T-helper 2 cell treated with Interferon-gamma antibody and Interleukin-4, amounts not matched to agents 100 ng/mL and 5 ng/mL, for 36 hours (primary cell): ENCODE measurements at regions not wholly inside any gene's neighbourhood (a gene's known extent, or its start where the extent isn't known, plus 50 kb on each side); places are given as distances from the start of the nearest gene placed in this dataset.
"Not testable (repeated sequence)": the region's sequence is repeated elsewhere in the genome, so short reads cannot be mapped to it uniquely, and the experiment has no call there.

Experiments
- intact Hi-C: fragments of 100-400 bp; cut with micrococcal nuclease; formaldehyde crosslinking; loops from one replicate; pipeline ENCODE4 v1.15.1; 2023

DNA sequence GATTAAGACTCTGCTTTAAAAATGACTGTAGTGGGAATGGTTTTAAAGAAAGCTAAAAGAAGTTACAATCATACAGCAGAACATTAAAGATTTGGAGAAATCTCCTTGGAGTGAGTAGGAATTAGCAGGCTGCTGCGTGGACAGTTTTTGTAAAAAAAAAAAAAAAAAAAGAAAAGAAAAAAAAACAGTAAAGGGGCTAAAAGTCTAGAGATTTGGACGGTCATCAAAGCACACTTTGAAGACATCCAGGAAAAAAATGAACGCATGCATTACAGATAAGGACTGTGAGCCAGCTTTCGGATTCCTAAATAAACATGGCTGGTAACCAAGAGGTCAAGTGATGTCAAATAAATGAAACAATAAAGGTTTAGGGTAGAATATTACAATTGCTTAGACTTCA lies 1700.6 kb downstream of the PCDH9 start:
- intact Hi-C loops, result no loop called here

DNA sequence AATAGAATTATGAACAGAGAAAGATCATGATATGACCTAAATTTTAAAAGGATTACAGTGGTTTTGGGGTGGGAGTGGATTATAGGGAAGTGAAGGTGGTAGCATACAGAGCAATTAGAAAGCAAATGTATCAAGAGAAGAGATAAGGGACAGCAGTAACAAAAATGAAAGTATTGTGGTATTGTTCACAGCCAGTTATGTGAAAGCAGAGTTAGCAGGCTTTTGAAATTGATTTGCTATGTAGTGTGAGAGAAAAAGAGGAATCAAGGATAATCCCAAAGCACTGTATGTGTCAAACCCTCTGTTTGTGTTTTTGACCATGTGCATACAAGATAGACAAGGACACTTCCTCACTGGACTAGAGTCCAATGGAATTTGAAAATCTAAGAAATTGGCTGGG lies 1721.4 kb downstream of the PCDH9 start:
- intact Hi-C loops, result no loop called here

DNA sequence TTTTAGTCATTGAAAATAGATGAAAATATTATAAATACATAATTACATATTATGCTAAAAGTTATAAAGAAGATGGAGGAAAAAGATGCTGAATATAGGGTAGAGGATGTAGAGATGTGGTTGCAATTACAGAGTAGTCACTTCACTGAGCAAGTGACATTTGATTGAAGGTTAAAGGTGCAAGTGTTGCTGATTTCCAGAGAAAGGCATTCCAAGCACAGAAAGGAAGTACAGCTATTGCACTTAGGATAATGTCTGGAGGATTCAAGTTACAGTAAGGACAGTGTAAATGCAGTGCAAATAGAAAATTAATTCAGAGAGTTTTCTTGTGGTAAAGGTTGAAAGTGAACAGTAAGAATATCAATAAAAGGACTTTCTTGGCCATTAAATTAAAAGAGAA lies 1721.8 kb downstream of the PCDH9 start:
- intact Hi-C loops, result no loop called here

DNA sequence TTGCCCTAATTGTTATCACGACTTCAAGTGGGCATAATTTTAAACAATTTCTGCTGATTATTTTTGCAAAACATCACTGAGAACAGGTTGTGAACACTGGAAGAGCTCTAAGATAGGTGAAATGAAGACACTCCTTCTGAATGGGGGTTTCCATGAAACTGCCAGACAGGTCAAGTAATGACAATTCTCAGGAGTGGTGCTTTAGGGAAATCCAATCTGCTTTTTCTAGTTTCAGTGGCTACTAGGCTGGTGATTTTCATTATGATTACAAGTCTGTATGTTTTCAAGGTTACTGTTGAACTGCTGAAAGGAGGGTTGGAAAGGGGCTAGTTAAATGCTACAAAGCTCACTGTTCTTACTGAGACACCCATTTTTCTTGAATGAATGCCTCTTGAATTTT lies 1724.2 kb downstream of the PCDH9 start:
- intact Hi-C loops, result no loop called here

DNA sequence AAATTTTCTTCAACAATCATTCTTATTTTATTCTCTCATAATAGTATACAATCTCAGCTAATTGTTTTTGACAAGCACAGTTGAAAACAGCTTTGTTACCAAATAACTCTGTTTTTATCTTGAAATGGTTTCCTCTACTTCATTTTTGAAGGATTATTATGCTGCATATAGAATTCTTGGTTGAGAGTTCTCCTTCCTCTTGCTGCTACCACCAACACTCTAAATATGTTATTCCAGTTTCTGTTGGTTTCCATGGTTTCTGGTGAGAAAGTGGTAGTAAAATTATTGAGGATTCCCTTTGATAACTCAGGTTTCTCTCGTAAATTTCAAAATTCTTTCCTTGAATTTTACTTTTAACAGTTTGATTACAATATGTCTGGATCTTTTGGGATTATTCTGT lies 1725.9 kb downstream of the PCDH9 start:
- intact Hi-C loops, result no loop called here

DNA sequence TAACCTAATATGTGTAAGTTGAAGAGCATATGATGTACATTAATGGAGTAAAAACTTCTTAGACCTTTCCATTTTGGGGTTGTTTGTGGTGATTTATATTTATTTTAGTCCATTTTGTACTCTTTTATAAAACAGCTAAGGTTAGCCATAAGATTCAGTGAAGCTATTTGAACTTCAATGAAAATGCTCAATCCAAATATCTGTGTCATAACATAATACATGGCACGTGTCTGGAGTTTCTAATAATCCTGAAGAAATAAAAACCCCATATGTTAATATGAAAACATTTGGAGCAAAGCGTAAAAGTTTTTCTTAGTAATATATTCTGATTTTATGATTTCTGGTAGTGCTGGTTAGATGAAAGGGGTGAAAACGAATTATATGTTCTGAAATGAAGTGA lies 1729.7 kb downstream of the PCDH9 start:
- intact Hi-C loops, result no loop called here

DNA sequence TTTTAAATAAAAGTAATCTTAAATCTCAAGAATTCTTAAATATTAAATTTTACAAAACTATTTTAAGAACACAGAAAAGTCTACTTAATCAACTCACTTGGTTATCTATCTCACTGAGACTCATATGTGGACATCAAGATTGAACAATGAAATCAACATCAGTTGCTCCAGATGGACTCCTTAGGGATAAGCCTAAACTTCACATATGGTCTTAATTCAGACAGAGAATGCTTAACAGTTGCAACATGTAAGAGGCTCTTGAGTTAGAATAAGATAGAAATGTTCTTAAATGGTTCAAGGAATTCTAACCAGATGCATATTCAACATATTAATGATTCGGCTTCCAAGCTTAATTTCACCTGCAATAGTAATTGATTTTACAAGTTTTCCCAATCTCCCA lies 1730.9 kb downstream of the PCDH9 start:
- intact Hi-C loops, result no loop called here

DNA sequence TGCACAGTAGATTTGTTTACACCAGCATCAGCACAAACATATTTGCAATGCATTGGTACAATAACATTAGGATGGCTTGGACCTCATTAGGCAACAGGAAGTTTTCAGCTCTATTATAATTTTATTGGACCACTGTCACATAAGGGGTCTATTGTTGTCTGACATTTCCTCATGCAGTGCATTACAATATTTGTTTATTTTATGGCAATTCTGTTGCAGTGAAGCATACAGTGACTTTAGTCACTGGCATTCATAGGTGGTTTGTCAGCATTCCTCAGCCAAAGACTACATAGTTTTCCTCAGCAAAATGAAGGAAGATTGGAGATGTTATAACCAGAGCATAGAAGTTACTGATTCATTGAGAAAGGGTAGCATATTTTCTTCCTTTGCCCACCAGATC lies 1732.9 kb downstream of the PCDH9 start:
- intact Hi-C loops, result no loop called here

DNA sequence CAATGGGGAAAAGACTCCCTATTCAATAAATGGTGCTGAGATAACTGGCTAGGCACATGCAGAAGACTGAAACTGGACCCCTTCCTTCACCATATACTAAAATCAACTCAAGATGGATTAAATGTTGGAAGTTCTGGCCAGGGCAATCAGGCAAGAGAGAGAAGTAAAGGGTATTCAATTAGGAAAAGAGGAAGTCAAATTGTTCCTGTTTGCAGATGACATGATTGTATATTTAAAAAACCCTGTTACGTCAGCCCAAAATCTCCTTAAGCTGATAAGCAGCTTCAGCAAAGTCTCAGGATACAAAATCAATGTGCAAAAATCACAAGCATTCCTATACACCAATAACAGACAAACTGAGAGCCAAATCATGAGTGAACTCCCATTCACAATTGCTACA lies 1739.4 kb downstream of the PCDH9 start:
- intact Hi-C loops, result not testable (repeated sequence)

DNA sequence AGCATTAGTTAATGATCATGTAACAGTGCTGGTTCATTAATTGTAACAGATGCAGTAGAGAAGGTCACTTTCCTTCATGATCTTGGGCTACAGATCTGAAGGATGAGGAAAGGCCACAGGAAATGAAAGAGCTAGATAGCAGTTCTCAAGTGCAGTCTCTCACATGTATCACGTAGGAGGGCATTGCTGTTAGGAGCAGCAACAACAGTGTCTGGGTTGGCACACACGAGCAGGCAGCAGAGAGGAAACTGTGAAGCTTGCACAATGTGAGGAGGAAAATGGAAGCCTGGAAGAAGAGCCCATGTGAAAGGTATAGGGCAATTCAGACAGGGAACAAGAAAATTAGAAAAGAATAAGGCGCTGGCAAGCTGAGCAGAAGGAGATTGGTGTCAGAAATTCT lies 1741.5 kb downstream of the PCDH9 start:
- intact Hi-C loops, result no loop called here

DNA sequence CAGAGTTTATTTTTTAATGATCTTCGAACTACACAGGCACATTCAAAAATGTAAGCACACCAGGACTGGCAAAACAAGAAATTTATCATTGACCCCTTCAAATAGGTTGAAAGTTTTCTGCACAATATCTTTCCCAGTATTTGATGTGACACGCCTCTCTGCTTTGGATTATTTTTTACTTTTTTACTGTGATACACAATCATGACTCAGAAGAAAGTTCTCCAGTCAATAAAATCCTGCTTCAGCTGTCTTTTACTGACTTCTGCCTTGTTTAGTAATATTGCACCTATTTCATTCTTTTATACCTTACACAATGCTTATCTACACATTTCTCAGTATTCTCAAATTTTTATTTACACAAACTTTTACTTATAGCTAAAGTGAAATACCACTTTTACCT lies 1750.4 kb downstream of the PCDH9 start:
- intact Hi-C loops, result no loop called here

DNA sequence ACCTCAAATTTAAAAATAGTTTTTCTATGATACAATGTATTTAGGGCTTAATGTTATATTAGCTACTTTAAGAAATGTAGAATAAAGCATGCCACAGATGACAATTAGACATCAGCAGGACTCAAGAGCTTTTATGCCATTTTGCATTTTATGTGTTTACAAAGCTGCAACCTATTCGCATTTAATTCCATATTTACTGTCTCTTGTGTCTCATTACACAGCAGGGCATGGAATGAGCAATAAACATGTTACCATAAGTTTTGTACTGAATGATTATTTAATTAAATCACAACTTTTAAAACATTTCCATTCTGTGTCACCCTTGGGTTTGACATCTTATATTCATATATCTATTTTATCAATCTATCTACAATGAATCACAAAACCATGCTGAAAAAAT lies 1756.9 kb downstream of the PCDH9 start:
- intact Hi-C loops, result no loop called here

DNA sequence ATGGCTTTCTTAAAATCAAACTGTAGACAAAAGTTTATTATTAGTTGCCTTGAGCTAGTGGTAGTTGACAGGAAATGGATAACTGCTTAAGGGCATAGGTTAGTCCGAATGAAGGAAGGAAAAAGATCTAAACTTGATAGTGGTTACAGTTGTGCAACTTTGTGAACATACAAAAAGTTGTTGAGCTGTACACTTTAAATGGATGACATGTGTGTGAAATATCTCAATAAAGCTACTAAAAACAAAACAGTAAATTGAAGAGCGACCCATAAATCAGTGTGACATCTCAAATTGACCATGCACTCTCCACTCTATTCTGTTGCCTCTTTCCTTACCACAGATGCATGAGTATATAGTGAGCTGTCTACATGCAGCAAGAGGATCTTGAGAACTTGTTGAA lies 1757.8 kb downstream of the PCDH9 start:
- intact Hi-C loops, result no loop called here

DNA sequence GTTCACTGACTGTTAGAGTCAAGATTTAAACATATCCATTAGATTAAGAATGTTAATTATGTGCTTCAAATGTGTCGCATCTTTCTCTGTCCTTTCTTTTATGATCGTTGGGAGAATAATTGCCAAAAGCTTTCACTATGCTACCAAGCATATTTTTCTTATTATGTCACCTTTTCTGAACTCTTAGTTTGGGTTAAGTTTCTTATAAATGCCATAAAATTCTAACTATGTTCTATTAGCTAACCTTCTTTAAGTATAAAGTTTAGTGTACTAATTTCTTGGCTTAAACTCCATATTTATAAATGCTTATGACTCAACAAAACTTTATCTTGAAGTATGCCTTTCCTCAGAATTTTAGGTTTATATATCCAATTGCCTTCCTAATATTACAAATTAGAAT lies 1759.4 kb downstream of the PCDH9 start:
- intact Hi-C loops, result no loop called here

DNA sequence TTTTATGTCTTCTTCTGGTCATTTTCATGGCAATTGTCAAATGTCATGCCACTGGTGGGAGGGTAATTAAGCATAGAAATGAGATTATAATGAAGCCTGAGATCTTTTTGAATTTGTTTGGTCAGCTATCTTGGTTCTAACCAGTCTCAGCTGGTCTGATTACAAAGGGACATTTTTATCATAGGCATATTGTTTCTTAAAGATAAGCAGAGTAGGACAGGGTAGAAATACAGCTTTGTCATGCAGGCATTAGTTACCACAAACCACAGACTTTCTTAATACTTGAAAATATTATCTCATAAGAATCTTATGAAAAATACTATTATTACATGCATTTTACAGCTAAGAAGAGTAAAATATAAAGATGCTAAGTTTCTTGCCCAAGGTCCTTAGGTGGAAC lies 1761.5 kb downstream of the PCDH9 start:
- intact Hi-C loops, result no loop called here

DNA sequence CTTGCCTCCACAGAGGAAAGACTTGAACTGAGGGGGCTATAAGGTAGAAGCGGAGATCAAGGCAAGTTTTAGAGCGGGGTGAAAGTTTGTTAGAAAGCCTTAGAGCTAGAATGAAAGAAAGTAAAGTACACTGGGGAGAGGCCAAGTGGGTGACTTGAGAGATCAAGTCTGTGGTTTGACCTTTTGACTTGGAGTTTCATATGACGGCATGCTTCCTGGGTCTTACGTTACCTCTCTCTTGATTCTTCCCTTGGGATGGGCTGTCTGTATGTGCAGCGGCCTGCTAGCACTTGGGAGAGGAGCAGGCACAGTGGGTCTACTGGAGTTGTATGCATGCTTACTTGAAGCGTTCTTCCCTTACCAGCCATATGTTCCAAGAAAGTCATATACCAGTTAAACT lies 1768.5 kb downstream of the PCDH9 start:
- intact Hi-C loops, result no loop called here

DNA sequence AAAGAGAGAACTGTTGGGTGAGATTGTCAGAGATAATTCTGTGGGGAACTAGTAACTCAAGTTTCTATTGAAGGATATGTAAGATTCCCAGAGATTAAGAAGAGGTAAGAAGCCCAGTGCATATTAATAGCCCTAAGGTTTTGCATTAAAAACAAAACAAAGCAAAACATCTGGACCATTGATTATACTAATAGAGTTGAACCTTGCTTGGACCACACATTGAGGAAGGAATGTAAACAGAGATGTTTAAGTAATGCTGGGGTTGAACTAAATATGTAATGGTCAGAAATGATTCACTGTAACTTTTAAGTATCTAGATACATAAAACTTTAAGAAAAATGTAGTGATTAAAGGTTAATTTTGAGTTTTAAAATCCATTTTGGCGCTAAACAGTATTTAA lies 1770.0 kb downstream of the PCDH9 start:
- intact Hi-C loops, result no loop called here

DNA sequence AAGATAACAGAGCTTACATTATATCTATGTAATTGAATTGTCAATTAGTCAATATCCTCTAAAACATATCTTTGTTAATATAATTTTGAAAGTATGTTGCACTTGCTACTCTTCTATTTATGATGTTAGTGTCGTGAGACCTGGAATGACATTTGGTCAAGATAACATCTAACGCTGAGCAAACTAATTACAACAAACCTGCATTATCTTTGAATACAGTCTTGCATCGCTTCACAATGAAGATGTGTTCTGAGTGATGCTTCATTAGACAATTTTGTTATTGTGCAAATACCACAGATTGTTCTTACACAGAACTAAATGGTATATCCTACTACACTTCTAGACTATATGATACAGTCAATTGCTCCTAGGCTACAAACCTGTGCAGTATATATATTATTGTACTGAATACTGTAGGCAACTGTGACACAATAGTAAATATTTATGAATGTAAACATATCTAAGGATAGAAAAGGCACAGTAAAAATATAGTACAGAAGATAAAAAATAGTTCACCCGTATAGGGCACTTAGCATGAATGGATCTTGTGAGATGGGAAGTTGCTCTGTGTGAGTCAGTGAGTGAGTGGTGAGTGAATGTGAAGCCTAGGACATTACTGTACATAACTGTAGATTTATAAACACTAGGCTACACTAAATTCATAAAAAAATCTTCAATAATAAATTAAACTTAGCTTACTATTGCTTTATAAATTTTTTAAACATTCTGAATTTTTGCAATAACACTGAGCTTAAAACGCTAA lies 1773.8 kb downstream of the PCDH9 start:
- intact Hi-C loops, result no loop called here

DNA sequence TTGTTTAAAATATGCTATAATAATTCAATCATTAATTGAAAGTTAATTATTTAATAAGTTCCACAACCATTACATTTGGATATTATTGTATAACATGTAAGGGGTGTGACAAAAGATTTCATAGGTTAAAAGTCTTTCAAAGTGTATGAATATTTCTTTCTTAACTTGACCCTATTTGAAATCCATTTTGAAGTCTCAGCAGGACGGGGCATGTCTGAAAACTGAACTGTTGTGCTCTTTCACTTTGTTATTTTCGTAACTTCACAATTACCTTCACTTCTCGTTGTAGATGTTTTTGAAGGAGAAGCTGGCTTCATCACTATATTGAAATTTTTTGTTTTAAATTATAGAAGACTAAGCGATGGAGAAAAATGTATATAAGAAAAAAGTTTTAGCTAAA lies 1775.7 kb downstream of the PCDH9 start:
- intact Hi-C loops, result no loop called here

DNA sequence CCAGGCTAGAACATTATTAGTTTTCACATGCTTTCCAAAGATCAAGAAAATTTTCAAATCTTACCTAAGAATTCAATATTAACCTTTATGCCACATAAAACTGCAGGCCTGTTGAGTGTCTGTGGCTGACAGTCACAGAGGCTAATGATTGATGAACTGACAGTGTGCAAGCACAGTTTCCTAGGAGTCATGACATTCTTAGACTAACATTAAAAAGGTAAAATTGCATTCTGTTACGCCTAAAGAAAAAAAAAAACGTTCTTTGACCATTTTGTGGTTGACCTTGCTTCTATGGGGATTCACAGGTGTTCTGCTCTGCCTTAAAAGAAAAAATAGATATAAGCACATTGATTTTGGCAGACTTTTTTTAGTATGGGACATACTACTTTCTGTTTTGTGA lies 1776.2 kb downstream of the PCDH9 start:
- intact Hi-C loops, result no loop called here

DNA sequence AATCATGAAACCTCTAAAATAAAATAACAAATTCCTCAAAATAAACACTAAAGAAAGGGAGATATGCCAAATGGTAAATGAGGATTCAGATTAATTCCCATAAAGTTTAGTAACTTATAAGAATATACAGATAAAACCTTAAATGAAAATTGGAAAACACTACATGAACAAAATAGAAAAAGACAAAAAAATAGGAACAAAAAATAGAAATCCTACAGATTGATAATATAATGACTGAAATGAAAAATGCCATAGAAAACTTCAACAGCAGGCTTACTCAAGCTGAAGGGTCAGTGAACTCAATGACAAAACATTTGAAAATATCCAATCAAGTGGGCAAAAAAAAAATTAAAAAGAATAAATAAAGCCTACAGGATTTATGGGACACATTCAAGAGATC lies 1784.8 kb downstream of the PCDH9 start:
- intact Hi-C loops, result no loop called here

DNA sequence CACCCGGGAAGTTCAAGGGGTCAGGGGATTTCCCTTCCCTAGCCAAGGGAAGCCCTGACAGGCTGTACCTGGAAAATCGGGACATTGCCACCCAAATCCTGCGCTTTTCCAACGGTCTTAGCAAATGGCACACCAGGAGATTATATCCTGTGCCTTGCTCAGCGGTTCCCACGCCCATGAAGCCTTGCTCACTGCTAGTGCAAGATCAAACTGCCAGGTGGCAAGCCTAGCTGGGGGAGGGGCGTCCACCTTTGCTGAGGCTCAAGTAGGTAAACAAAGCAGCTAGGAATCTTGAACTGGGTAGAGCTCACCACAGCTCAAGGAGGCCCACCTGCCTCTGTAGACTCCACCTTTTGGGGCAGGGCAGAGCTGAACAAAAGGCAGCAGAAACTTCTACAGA lies 1794.5 kb downstream of the PCDH9 start:
- intact Hi-C loops, result no loop called here

DNA sequence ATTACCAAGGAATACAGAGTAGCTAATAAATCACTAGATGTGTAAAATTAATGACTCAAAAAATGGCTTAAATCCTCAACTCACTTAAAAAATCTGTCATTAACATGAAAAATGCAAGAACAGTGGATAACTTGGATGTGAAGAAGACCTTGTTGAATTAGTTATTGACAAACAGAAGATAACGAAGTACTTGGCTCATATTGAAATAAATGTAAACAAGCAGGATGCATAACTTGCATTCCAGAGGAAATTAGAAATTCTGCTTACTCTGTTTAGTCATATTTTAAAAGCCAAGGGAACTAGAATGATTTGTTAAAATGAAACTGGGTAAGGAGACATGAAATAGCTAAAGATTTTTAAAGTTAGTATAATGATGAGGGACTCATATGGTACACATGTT lies 1812.2 kb downstream of the PCDH9 start:
- intact Hi-C loops, result no loop called here

DNA sequence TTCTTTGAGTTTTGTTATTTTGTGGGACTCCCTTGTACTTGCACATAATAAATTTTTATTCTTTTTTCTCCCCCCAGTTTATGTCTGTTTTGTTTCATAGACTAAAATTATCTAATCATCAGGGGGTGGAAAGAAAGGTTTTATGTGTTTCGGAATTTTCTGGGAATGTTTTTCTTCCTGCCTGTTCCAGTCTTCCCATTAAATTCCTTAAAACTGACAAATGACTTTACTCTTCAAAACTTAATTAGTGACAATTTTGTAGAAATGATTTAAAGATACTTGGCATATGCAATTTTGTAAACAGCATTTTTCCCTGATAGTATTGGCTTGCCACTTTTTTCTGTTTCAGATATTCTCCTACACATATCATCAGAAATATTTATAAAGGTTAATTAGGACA lies 1813.4 kb downstream of the PCDH9 start:
- intact Hi-C loops, result no loop called here
